ENCODE measurements at regions not wholly inside any gene's neighbourhood (a gene's known extent, or its start where the extent isn't known, plus 50 kb on each side); places are given as distances from the start of the nearest gene placed in this dataset.

- no peak for TF ChIP-seq CTCF (IDR thresholded peaks at IDR 0.05; ENCODE audit: insufficient read depth, low read length)
- TF ChIP-seq POLR2AphosphoS5 (IDR thresholded peaks at IDR 0.05; ENCODE audit: low read depth): no peak
These were observed 113.2 kb upstream of the TJP1 start for GRCh38 chr15:29935296-29936004.
